Upper lobe of right lung (tissue), 1 donor: ENCODE measurements at regions not wholly inside any gene's neighbourhood (a gene's known extent, or its start where the extent isn't known, plus 50 kb on each side); places are given as distances from the start of the nearest gene placed in this dataset.
"Not testable (repeated sequence)": the region's sequence is repeated elsewhere in the genome, so short reads cannot be mapped to it uniquely, and the experiment has no call there.

Experiments
- ATAC-seq: fragments of 200-7000 bp; cut with Tn5 transposase; one replicate; pipeline ENCODE4 v1.9.1; 2020; ENCODE audit warnings: mild to moderate bottlenecking, moderate library complexity
- DNase-seq: peaks from one replicate; pipeline ENCODE4 v3.0.0-alpha.2; 2020
- H3K27ac ChIP-seq: fragments of 200-600 bp; one replicate; pipeline ENCODE4 v1.8.0; 2022
- H3K27me3 ChIP-seq: fragments of 200-600 bp; one replicate; pipeline ENCODE4 v1.8.0; 2022; ENCODE audit warnings: mild to moderate bottlenecking
- H3K36me3 ChIP-seq: fragments of 200-600 bp; one replicate; pipeline ENCODE4 v1.8.0; 2022
- H3K4me1 ChIP-seq: fragments of 200-600 bp; one replicate; pipeline ENCODE4 v1.8.0; 2022
- H3K4me3 ChIP-seq: fragments of 200-600 bp; one replicate; pipeline ENCODE4 v1.8.0; 2022; ENCODE audit warnings: mild to moderate bottlenecking
- H3K9me3 ChIP-seq: fragments of 200-600 bp; one replicate; pipeline ENCODE4 v1.8.0; 2022
- intact Hi-C: fragments of 100-400 bp; cut with DNase I; formaldehyde crosslinking; loops from one replicate; pipeline ENCODE4 v1.11.0; 2022
- TF ChIP-seq, protein P1 (sequence below): fragments of 200-600 bp; IDR thresholded peaks from one replicate; pipeline ENCODE4 v1.8.0; 2022; ENCODE audit warnings: antibody characterized with exemption
- donor health status: DM: no; HTN: yes; CAD: no; lungs with severe emphysema.

DNA sequence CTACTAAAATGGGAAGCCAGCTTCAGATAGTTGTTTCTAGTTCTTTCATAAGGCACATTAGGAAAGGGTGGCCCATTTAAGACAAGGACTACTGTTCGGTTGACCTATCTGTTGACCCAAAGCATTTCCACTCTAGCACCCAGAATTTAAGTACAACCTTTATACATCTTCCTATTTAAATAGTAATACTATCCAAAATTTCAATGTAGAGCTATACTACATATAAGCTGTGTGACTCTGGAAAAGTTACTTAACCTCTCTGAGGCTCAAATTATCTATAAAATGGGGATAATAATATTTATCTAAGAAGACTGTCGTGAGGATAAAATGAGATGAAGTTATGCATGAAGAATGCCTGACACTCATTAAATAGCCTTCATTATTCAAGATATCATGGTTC, 82.0 kb upstream of the TMEM164 start:
- Histone ChIP-seq H3K27me3 (no peaks in the 10 kb centered on the region), H3K27ac (no peak overlapping the region), H3K36me3 (no peaks in the 10 kb centered on the region), H3K4me3 (no peak overlapping the region), H3K4me1 (no peaks in the 10 kb centered on the region), H3K9me3 (no peaks in the 10 kb centered on the region)
- intact Hi-C loops = no loop called here
- TF ChIP-seq, protein P1, sequence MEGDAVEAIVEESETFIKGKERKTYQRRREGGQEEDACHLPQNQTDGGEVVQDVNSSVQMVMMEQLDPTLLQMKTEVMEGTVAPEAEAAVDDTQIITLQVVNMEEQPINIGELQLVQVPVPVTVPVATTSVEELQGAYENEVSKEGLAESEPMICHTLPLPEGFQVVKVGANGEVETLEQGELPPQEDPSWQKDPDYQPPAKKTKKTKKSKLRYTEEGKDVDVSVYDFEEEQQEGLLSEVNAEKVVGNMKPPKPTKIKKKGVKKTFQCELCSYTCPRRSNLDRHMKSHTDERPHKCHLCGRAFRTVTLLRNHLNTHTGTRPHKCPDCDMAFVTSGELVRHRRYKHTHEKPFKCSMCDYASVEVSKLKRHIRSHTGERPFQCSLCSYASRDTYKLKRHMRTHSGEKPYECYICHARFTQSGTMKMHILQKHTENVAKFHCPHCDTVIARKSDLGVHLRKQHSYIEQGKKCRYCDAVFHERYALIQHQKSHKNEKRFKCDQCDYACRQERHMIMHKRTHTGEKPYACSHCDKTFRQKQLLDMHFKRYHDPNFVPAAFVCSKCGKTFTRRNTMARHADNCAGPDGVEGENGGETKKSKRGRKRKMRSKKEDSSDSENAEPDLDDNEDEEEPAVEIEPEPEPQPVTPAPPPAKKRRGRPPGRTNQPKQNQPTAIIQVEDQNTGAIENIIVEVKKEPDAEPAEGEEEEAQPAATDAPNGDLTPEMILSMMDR = no peak
- ATAC-seq = no peak
- no peak for DNase-seq

DNA sequence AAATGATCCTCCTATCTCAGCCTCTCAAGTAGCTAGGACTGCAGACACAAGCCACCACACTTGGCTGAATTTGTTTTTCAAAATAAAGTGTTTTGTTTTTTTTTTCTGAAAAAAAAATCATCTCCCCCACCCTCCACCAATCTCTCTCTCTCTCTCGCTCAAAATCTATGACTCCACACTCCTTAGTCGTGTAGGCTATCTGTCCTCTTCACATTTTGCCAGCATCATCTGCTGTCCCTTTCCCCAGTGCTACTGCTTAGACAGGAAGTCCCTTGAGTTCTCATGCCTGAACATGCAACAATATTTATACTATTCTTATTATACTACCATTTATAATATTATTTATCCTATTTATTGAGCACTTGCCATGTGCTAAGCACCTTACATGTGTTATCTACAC, 80.7 kb upstream of the TMEM164 start:
- no peaks in the 10 kb centered on the region for H3K9me3 ChIP-seq
- H3K36me3 ChIP-seq = no peaks in the 10 kb centered on the region
- ATAC-seq = no peak
- no peak overlapping the region for H3K4me3 ChIP-seq
- H3K27ac ChIP-seq = no peak overlapping the region
- no peaks in the 10 kb centered on the region for H3K27me3 ChIP-seq
- DNase-seq = no peak
- no peaks in the 10 kb centered on the region for H3K4me1 ChIP-seq
- TF ChIP-seq, protein P1 = no peak
- intact Hi-C loops = no loop called here

DNA sequence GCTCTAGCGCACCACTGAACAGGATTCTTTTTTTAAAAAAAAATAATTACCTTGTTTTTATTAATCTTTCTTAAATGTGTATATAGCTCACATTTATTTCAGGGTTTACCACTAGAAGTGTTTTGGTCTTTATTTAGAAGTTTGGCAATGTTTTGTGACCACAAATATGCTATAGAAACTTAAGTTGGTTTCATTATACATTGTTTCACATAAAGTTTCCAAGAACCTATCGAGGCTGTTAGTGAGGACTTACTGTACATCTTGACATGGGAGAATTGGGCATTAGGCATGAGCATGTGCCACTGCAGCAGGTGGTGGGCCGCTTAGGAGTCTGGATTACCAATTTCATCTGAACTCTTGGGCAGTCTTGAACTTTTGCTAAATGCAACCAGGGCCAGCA, 77.9 kb upstream of the TMEM164 start:
- ATAC-seq, H3K4me1 ChIP-seq, H3K9me3 ChIP-seq, H3K4me3 ChIP-seq, H3K27me3 ChIP-seq, H3K27ac ChIP-seq, DNase-seq, intact Hi-C loops, H3K36me3 ChIP-seq: not testable (repeated sequence)

DNA sequence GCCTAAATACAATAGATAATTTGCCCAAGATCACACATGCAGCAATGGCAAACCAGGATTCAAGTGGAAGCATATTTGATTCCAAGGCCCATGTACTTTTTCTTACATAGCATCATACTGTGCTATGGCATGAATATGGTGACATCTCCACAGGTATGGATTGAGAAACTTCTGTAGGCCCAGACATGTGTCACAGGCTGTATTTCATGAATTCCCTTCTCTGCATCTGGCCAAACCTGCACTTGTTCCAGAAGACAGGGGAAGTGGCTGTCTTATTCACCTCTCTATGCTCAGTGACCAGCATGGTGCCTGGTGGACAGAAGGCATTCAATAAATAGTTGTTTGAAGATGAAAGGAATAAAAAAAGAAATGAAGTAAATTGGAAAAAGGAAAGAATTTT, 77.3 kb upstream of the TMEM164 start:
- no peaks in the 10 kb centered on the region for H3K27me3 ChIP-seq
- ATAC-seq = no peak

DNA sequence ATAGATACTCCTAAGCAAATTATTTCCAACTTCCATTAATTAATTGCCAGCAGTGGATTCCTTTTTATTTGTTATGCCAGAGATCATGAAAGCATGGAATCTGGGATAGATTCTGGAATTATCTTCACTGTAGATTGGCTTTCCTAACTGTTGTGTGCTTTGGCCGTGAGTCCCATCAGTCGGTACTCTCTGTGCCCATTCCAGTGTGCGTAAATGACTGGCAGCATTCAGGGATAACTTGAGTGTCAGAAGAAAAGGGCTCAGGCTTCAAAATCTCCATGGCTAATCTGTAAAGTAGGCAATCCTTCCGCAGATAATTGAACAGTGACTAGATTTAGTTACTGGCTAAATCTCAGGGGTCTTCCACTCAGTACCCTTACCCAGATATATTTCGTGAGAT, 76.8 kb upstream of the TMEM164 start:
- Histone ChIP-seq H3K4me1 (no peaks in the 10 kb centered on the region), H3K27me3 (no peaks in the 10 kb centered on the region), H3K4me3 (no peak overlapping the region), H3K36me3 (no peaks in the 10 kb centered on the region), H3K27ac (no peak overlapping the region), H3K9me3 (no peaks in the 10 kb centered on the region)
- intact Hi-C loops = no loop called here
- TF ChIP-seq, protein P1 = no peak
- ATAC-seq = no peak
- no peak for DNase-seq

More for the DNA sequence above, 77.3 kb upstream of the TMEM164 start:
- Histone ChIP-seq H3K4me1 (no peaks in the 10 kb centered on the region), H3K4me3 (no peak overlapping the region), H3K36me3 (no peaks in the 10 kb centered on the region), H3K9me3 (no peaks in the 10 kb centered on the region), H3K27ac (no peak overlapping the region)
- no peak for DNase-seq
- intact Hi-C loops = no loop called here
- TF ChIP-seq, protein P1 = no peak

DNA sequence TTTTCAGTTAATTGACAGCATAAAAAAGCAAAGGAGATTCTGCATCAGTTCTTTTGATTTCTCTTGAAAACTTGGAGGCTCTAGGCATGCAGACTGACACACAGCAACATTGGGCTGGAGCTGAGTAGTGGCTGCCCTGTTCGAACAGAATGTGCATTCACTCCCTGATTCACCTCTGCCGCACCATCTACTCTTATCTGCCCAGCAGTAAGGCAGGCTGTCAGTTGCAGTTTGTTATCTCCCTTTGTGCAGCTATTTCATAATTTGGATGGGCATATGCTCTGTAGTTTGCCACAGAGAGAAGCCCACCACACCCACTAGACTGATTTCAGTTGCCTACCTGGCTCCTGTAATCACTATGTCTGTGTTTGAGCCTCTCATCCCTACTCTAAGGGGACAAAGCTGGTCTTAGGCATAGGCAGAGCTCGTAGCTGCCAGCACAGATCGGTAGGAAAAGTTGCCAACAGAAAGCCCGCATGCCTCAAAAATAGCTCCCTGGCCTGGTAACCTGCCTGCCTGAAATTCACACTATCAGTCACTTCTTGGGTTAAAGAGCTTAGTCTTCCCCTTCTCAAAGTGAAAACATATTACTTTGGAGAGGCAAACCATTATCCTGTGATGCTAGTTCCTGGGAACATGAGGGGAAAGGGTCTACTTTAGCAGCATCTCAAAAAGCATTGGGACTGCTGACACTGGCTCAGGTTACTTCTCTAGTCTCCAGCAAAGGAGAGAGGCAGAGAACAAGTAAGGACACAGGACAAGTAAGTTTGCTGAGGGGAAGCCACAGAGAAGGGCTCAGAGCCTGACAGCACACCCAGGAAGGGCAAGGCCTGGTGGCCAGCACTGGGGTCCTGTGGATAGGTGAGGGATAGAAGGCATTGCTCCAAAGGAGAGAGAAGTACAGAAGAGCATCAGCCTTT, 75.9 kb upstream of the TMEM164 start:
- Histone ChIP-seq H3K4me1 (no peaks in the 10 kb centered on the region), H3K9me3 (no peaks in the 10 kb centered on the region), H3K27me3 (no peaks in the 10 kb centered on the region), H3K27ac (no peak overlapping the region), H3K4me3 (no peak overlapping the region), H3K36me3 (no peaks in the 10 kb centered on the region)
- TF ChIP-seq, protein P1 = no peak
- ATAC-seq (no peak), DNase-seq (no peak)
- intact Hi-C loops = no loop called here
